Fibroblast of lung (primary cell): ENCODE measurements at regions not wholly inside any gene's neighbourhood (a gene's known extent, or its start where the extent isn't known, plus 50 kb on each side); places are given as distances from the start of the nearest gene placed in this dataset.

Source experiments
- DNase-seq, 2 donors: peaks; one replicate each; pipeline versions ENCODE4 v3.0.0 to v3.0.0-alpha.2; 2010; ENCODE audit warnings: low read depth in 2 of 2
- H2AFZ ChIP-seq: 2 replicates; pipeline ENCODE4 v1.5.1; 2012; ENCODE audit warnings: low read length, control low read depth, inconsistent platforms
- H3K27ac ChIP-seq: 2 replicates; pipeline ENCODE4 v1.5.1; 2011; ENCODE audit warnings: low read length, control low read depth; ENCODE audit not compliant: insufficient read depth
- H3K27me3 ChIP-seq: 2 replicates; pipeline ENCODE4 v1.5.1; 2011; ENCODE audit warnings: mild to moderate bottlenecking, low read length; ENCODE audit not compliant: control insufficient read depth, insufficient read depth
- H3K36me3 ChIP-seq: 2 replicates; pipeline ENCODE4 v1.5.1; 2011; ENCODE audit warnings: low read length; ENCODE audit not compliant: control insufficient read depth, insufficient read depth
- H3K4me1 ChIP-seq: 2 replicates; pipeline ENCODE4 v1.5.1; 2011; ENCODE audit warnings: low read length; ENCODE audit not compliant: control insufficient read depth, insufficient read depth; ENCODE audit errors: extremely low read depth
- H3K4me2 ChIP-seq: 2 replicates; pipeline ENCODE4 v1.5.1; 2011; ENCODE audit warnings: low read length, control low read depth; ENCODE audit not compliant: insufficient read depth; ENCODE audit errors: extremely low read depth
- H3K4me3 ChIP-seq, 4 experiments: fragments of 200-600 bp in 1 of 4; sonication (generic) in 1 of 4; replicated peaks in 1 of 4; 2 replicates each; pipeline ENCODE4 v1.5.1; 2011 to 2016; ENCODE audit warnings: low read length in 4 of 4, low read depth in 3 of 4, mild to moderate bottlenecking in 3 of 4, control low read depth in 2 of 4, inconsistent platforms in 1 of 4, mixed read lengths in 1 of 4; ENCODE audit not compliant: insufficient read depth in 1 of 4; ENCODE audit errors: control extremely low read depth in 1 of 4
- H3K79me2 ChIP-seq: 2 replicates; pipeline ENCODE4 v1.5.1; 2012; ENCODE audit warnings: mild to moderate bottlenecking, low read length, inconsistent platforms; ENCODE audit not compliant: control insufficient read depth, insufficient read depth
- H3K9ac ChIP-seq: 2 replicates; pipeline ENCODE4 v1.5.1; 2011; ENCODE audit warnings: mild to moderate bottlenecking, low read length, control low read depth; ENCODE audit not compliant: insufficient read depth
- H3K9me3 ChIP-seq: 2 replicates; pipeline ENCODE4 v1.5.1; 2012; ENCODE audit warnings: low read depth, low read length; ENCODE audit not compliant: control insufficient read depth, insufficient read depth
- H4K20me1 ChIP-seq: 2 replicates; pipeline ENCODE4 v1.5.1; 2011; ENCODE audit warnings: low read length; ENCODE audit not compliant: control insufficient read depth, insufficient read depth; ENCODE audit errors: extremely low read depth
- EZH2 ChIP-seq: IDR thresholded peaks from 2 replicates; pipeline ENCODE4 v1.5.1; 2012; ENCODE audit warnings: low read length, control low read depth, mild to moderate bottlenecking; ENCODE audit errors: missing control alignments
- TF ChIP-seq, protein P1 (sequence below), 2 donors: IDR thresholded peaks in 1 of 2; conservative IDR thresholded peaks in 1 of 2; 1 replicate in 1 of 2; 2 replicates in 1 of 2; pipeline ENCODE4 v1.5.1; 2011 to 2012; ENCODE audit warnings: low read length in 2 of 2, control low read depth in 1 of 2, inconsistent platforms in 1 of 2, low read depth in 1 of 2, mild to moderate bottlenecking in 1 of 2

DNA sequence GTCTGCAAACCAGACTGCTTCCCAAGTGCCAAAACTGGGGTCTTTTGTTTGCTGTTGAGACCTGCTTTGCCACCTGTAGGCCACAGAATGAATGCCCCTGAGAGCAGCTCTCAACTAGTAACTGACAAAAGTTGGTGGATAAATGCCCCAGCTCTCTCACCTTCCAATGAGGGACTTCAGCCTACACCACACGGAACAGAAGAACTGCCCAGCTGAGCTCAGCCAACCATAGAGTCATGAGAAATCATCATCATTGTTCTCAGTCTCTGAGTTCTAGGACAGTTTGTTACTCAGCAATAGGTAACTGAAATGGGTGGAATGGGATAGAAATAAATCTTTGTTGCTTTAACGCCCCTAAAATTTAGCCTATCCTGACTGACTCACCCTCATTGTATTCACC, 59.1 kb upstream of the MRI1 start:
- Histone ChIP-seq H3K4me3 (no peak overlapping the region), H2AFZ (no peak overlapping the region), H3K36me3 (no peaks in the 10 kb centered on the region), H4K20me1 (no peaks in the 10 kb centered on the region), H3K9ac (no peak overlapping the region), H3K9me3 (no peaks in the 10 kb centered on the region), H3K4me1 (no peaks in the 10 kb centered on the region), H3K27ac (no peak overlapping the region), H3K4me2 (no peak overlapping the region), H3K79me2 (no peaks in the 10 kb centered on the region), H3K27me3 (no peaks in the 10 kb centered on the region)
- DNase-seq, result no peak
- TF ChIP-seq, protein P1, sequence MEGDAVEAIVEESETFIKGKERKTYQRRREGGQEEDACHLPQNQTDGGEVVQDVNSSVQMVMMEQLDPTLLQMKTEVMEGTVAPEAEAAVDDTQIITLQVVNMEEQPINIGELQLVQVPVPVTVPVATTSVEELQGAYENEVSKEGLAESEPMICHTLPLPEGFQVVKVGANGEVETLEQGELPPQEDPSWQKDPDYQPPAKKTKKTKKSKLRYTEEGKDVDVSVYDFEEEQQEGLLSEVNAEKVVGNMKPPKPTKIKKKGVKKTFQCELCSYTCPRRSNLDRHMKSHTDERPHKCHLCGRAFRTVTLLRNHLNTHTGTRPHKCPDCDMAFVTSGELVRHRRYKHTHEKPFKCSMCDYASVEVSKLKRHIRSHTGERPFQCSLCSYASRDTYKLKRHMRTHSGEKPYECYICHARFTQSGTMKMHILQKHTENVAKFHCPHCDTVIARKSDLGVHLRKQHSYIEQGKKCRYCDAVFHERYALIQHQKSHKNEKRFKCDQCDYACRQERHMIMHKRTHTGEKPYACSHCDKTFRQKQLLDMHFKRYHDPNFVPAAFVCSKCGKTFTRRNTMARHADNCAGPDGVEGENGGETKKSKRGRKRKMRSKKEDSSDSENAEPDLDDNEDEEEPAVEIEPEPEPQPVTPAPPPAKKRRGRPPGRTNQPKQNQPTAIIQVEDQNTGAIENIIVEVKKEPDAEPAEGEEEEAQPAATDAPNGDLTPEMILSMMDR (conservative IDR thresholded peaks at IDR 0.05 in 1 of 2, IDR thresholded peaks at IDR 0.05 in 1 of 2; ENCODE audit: low read depth in 1 of 2, low read length in 2 of 2), result no peak
- TF ChIP-seq EZH2, result no peak

DNA sequence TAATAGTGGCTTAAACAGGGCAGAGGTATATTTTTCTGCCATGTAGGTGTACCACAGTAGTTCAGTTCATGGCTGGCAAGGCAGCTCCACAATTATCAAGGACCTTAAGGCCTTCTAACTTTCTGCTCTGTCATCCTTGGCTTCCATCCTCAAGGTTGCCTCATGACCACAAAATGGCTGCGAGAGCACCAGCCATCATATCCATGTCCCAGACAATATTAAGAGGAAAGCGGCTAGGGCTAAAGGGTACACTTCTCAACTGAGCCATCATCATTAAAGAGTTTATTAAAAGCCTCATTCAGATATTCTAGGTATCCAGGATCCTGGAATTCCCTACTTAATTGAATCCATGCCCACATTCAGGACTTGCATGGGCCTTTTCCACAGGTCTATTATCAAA, 62.7 kb upstream of the MRI1 start:
- no peaks in the 10 kb centered on the region for H4K20me1 ChIP-seq
- DNase-seq, result no peak
- no peaks in the 10 kb centered on the region for H3K79me2 ChIP-seq
- H3K4me2 ChIP-seq, result no peak overlapping the region
- no peak for TF ChIP-seq EZH2
- TF ChIP-seq, protein P1 (conservative IDR thresholded peaks at IDR 0.05 in 1 of 2, IDR thresholded peaks at IDR 0.05 in 1 of 2; ENCODE audit: low read depth in 1 of 2, low read length in 2 of 2), result no peak
- H3K4me3 ChIP-seq, result no peak overlapping the region
- no peak overlapping the region for H3K27ac ChIP-seq
- H3K36me3 ChIP-seq, result no peaks in the 10 kb centered on the region
- H3K27me3 ChIP-seq, result no peaks in the 10 kb centered on the region
- H3K9me3 ChIP-seq, result no peaks in the 10 kb centered on the region
- no peak overlapping the region for H3K9ac ChIP-seq
- H2AFZ ChIP-seq, result no peak overlapping the region
- no peaks in the 10 kb centered on the region for H3K4me1 ChIP-seq

DNA sequence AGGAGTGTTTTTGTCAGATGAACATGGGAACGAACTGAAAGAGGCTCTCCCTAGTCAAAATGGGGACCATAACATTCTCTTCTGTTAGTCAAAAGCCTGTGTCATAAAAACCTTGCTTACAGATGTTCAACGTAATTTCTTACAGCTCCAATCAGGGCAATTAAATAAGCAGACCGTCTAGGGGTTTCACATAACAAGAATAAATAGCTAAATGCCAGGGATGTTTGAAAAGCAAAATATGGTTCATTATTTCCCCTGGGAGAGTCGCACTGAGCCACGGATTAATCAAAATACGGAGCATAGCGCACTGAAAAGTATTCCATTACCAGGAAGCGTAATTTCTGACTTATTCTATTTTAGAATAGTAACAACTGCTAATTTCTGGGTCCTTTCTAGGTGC, 63.7 kb upstream of the MRI1 start:
- DNase-seq, result no peak

More for the DNA sequence above, 63.7 kb upstream of the MRI1 start:
- Histone ChIP-seq H3K79me2 (no peaks in the 10 kb centered on the region), H2AFZ (no peak overlapping the region), H3K27ac (no peak overlapping the region), H3K36me3 (no peaks in the 10 kb centered on the region), H3K9ac (no peak overlapping the region), H4K20me1 (no peaks in the 10 kb centered on the region), H3K4me1 (no peaks in the 10 kb centered on the region), H3K27me3 (no peaks in the 10 kb centered on the region), H3K4me2 (no peak overlapping the region), H3K4me3 (no peak overlapping the region), H3K9me3 (no peaks in the 10 kb centered on the region)
- no peak for TF ChIP-seq EZH2
- TF ChIP-seq, protein P1 (conservative IDR thresholded peaks at IDR 0.05 in 1 of 2, IDR thresholded peaks at IDR 0.05 in 1 of 2; ENCODE audit: low read depth in 1 of 2, low read length in 2 of 2), result no peak
